SK-N-SH treated with all-trans-retinoic acid at 6 μM for 48 hours (cell line): ENCODE measurements at regions not wholly inside any gene's neighbourhood (a gene's known extent, or its start where the extent isn't known, plus 50 kb on each side); places are given as distances from the start of the nearest gene placed in this dataset.

ENCODE experiments used
- ATAC-seq: fragments of 200-7000 bp; cut with Tn5 transposase; 3 replicates; pipeline ENCODE4 v1.9.1; 2020; ENCODE audit warnings: mild to moderate bottlenecking, moderate library complexity
- ARNTL ChIP-seq: fragments of 450-650 bp; formaldehyde crosslinking; IDR thresholded peaks from 2 replicates; pipeline ENCODE4 v1.5.0; 2020; ENCODE audit warnings: low read depth, mild to moderate bottlenecking, moderate library complexity, borderline replicate concordance
- BACH2 ChIP-seq: fragments of 250-450 bp; sonication (Bioruptor Pico); IDR thresholded peaks from 2 replicates; pipeline ENCODE4 v1.9.0; 2021; ENCODE audit warnings: mild to moderate bottlenecking, borderline replicate concordance
- GLIS3 ChIP-seq: fragments of 250-450 bp; sonication (Bioruptor Pico); IDR thresholded peaks from 2 replicates; pipeline ENCODE4 v1.5.0; 2020; ENCODE audit warnings: mild to moderate bottlenecking, moderate library complexity
- ISL1 ChIP-seq: fragments of 250-450 bp; sonication (Bioruptor Pico); IDR thresholded peaks from 2 replicates; pipeline ENCODE4 v2.1.2; 2022; ENCODE audit warnings: mild to moderate bottlenecking, moderate library complexity
- OSR1 ChIP-seq: fragments of 250-450 bp; sonication (Bioruptor Pico); IDR thresholded peaks from 2 replicates; pipeline ENCODE4 v1.8.0; 2022; ENCODE audit warnings: moderate library complexity, mild to moderate bottlenecking, inconsistent platforms
- PPARA ChIP-seq: fragments of 250-450 bp; sonication (Bioruptor Pico); IDR thresholded peaks from 2 replicates; pipeline ENCODE4 v1.5.0; 2020; ENCODE audit warnings: mild to moderate bottlenecking, borderline replicate concordance
- RARB ChIP-seq: fragments of 250-450 bp; sonication (Bioruptor Pico); IDR thresholded peaks from 2 replicates; pipeline ENCODE4 v1.8.0; 2021; ENCODE audit warnings: mild to moderate bottlenecking, moderate library complexity
- SNAI2 ChIP-seq: fragments of 250-450 bp; sonication (Bioruptor Pico); IDR thresholded peaks from 2 replicates; pipeline ENCODE4 v1.5.0; 2020; ENCODE audit warnings: mild to moderate bottlenecking, moderate library complexity
- TOX ChIP-seq: fragments of 250-450 bp; sonication (Bioruptor Pico); IDR thresholded peaks from 2 replicates; pipeline ENCODE4 v1.8.0; 2021; ENCODE audit warnings: mild to moderate bottlenecking, moderate library complexity, borderline replicate concordance
- ZC3H10 ChIP-seq: fragments of 250-450 bp; sonication (Bioruptor Pico); IDR thresholded peaks from 2 replicates; pipeline ENCODE4 v1.5.1; 2021; ENCODE audit warnings: mild to moderate bottlenecking, moderate library complexity
- ZFP3 ChIP-seq: fragments of 250-450 bp; sonication (Bioruptor Pico); IDR thresholded peaks from 2 replicates; pipeline ENCODE4 v1.5.0; 2020; ENCODE audit warnings: mild to moderate bottlenecking, moderate library complexity
- ZNF565 ChIP-seq: fragments of 450-650 bp; formaldehyde crosslinking; conservative IDR thresholded peaks from 2 replicates; pipeline ENCODE4 v1.5.0; 2020; ENCODE audit warnings: low read depth, mild to moderate bottlenecking, moderate library complexity
- ZNF8 ChIP-seq: fragments of 450-650 bp; formaldehyde crosslinking; IDR thresholded peaks from 2 replicates; pipeline ENCODE4 v1.5.0; 2020; ENCODE audit warnings: mild to moderate bottlenecking, moderate library complexity
- TF ChIP-seq, protein P1 (sequence below): fragments of 250-450 bp; sonication (Bioruptor Pico); IDR thresholded peaks from 2 replicates; pipeline ENCODE4 v1.8.0; 2021; ENCODE audit warnings: low read depth, mild to moderate bottlenecking, moderate library complexity, borderline replicate concordance
- TF ChIP-seq, protein P2 (sequence below): fragments of 250-450 bp; sonication (Bioruptor Pico); IDR thresholded peaks from 2 replicates; pipeline ENCODE4 v1.8.0; 2020; ENCODE audit warnings: mild to moderate bottlenecking, moderate library complexity, borderline replicate concordance
- TF ChIP-seq, protein P3 (sequence below): fragments of 250-450 bp; sonication (Bioruptor Pico); IDR thresholded peaks from 2 replicates; pipeline ENCODE4 v1.5.1; 2020; ENCODE audit warnings: low read depth, mild to moderate bottlenecking, moderate library complexity
- TF ChIP-seq, protein P4 (sequence below): fragments of 250-450 bp; sonication (Bioruptor Pico); IDR thresholded peaks from 2 replicates; pipeline ENCODE4 v1.5.1; 2021; ENCODE audit warnings: mild to moderate bottlenecking, moderate library complexity
- TF ChIP-seq, protein P5 (sequence below): fragments of 250-450 bp; sonication (Bioruptor Pico); IDR thresholded peaks from 2 replicates; pipeline ENCODE4 v1.5.0; 2020; ENCODE audit warnings: mild to moderate bottlenecking, moderate library complexity

DNA sequence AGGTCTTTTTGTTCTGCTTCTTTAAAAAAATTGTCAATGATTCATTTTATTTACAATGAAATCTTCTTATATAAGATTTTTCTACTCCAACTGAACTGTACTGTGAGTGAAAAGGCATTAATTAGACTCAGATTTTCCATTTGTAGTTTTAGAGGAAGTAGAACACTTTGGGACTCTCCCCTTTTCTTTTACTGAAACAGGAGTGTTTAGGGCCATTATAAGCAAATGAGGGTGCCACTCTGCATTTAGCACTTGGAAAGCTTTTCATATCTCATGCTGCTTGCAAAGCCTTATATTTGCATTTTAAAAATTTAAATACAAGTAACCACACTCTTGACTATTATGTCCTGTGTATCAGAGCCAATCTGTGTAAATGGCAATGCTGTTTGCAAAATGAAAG is 584.3 kb downstream of the KLHL13 start:
- TF ChIP-seq ZFP3 (no peak), ZNF8 (CRISPR knock-in tag) (no peak), ZC3H10 (CRISPR knock-in tag) (no peak)
- TF ChIP-seq, protein P1, sequence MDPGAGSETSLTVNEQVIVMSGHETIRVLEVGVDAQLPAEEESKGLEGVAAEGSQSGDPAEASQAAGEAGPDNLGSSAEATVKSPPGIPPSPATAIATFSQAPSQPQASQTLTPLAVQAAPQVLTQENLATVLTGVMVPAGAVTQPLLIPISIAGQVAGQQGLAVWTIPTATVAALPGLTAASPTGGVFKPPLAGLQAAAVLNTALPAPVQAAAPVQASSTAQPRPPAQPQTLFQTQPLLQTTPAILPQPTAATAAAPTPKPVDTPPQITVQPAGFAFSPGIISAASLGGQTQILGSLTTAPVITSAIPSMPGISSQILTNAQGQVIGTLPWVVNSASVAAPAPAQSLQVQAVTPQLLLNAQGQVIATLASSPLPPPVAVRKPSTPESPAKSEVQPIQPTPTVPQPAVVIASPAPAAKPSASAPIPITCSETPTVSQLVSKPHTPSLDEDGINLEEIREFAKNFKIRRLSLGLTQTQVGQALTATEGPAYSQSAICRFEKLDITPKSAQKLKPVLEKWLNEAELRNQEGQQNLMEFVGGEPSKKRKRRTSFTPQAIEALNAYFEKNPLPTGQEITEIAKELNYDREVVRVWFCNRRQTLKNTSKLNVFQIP (CRISPR knock-in tag), result no peak
- no peak for ATAC-seq

DNA sequence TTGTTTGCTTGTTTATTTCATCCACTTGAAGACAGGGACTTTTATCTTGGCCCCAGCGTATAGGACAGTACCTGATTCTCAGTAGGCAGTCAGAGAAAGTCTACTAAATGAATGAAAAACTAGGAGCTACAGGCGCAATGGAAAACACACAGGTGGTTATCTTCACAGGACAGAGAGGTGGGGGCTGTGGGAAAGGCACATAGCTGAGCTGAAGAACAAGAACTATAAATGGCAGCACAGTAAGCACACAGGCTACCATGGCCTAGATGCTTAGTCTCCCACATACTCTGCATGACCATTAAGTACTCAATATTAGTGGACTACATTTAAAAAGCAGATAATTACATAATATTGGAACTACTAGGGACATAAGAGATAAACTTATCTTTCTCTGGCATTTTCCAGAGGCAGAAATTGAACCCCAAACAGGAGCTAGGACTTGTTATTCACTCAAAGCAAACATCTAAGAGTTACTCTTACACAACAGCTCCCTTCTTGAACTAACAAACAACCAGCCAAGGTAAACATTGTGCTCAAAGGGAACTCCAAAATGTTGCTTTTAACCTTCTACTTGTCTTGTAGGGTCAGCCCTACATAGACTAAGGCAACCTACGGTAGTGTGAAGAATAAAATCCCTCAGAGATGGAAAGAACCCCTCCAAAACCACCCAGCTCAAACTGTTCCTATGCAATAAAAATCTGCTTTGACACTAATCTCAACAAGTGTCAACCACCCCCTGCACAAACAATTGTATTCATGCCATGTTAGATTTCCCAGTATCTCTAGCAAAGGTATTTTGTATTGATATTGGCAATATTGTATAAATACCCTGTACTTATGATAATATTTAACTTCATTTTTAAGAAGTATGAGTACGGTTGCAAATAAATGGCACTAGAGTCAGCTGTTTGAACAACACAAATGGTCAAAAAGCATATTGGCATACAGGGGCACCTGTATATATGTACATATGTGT is 593.6 kb downstream of the KLHL13 start:
- ATAC-seq, result no peak
- no peak for TF ChIP-seq ZNF8 (CRISPR knock-in tag)
- no peak for TF ChIP-seq ZFP3
- TF ChIP-seq GLIS3 (CRISPR knock-in tag), result no peak
- TF ChIP-seq ARNTL (CRISPR knock-in tag), result no peak
- no peak for TF ChIP-seq TOX (CRISPR knock-in tag)
- TF ChIP-seq ZNF565 (CRISPR knock-in tag), result no peak
- no peak for TF ChIP-seq ISL1 (CRISPR knock-in tag)
- TF ChIP-seq, protein P2, sequence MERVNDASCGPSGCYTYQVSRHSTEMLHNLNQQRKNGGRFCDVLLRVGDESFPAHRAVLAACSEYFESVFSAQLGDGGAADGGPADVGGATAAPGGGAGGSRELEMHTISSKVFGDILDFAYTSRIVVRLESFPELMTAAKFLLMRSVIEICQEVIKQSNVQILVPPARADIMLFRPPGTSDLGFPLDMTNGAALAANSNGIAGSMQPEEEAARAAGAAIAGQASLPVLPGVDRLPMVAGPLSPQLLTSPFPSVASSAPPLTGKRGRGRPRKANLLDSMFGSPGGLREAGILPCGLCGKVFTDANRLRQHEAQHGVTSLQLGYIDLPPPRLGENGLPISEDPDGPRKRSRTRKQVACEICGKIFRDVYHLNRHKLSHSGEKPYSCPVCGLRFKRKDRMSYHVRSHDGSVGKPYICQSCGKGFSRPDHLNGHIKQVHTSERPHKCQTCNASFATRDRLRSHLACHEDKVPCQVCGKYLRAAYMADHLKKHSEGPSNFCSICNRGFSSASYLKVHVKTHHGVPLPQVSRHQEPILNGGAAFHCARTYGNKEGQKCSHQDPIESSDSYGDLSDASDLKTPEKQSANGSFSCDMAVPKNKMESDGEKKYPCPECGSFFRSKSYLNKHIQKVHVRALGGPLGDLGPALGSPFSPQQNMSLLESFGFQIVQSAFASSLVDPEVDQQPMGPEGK, result no peak
- TF ChIP-seq SNAI2, result no peak
- TF ChIP-seq, protein P3, sequence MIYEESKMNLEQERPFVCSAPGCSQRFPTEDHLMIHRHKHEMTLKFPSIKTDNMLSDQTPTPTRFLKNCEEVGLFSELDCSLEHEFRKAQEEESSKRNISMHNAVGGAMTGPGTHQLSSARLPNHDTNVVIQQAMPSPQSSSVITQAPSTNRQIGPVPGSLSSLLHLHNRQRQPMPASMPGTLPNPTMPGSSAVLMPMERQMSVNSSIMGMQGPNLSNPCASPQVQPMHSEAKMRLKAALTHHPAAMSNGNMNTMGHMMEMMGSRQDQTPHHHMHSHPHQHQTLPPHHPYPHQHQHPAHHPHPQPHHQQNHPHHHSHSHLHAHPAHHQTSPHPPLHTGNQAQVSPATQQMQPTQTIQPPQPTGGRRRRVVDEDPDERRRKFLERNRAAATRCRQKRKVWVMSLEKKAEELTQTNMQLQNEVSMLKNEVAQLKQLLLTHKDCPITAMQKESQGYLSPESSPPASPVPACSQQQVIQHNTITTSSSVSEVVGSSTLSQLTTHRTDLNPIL, result no peak
- TF ChIP-seq, protein P4, sequence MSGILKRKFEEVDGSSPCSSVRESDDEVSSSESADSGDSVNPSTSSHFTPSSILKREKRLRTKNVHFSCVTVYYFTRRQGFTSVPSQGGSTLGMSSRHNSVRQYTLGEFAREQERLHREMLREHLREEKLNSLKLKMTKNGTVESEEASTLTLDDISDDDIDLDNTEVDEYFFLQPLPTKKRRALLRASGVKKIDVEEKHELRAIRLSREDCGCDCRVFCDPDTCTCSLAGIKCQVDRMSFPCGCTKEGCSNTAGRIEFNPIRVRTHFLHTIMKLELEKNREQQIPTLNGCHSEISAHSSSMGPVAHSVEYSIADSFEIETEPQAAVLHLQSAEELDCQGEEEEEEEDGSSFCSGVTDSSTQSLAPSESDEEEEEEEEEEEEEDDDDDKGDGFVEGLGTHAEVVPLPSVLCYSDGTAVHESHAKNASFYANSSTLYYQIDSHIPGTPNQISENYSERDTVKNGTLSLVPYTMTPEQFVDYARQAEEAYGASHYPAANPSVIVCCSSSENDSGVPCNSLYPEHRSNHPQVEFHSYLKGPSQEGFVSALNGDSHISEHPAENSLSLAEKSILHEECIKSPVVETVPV (CRISPR knock-in tag), result no peak
- TF ChIP-seq, protein P5, sequence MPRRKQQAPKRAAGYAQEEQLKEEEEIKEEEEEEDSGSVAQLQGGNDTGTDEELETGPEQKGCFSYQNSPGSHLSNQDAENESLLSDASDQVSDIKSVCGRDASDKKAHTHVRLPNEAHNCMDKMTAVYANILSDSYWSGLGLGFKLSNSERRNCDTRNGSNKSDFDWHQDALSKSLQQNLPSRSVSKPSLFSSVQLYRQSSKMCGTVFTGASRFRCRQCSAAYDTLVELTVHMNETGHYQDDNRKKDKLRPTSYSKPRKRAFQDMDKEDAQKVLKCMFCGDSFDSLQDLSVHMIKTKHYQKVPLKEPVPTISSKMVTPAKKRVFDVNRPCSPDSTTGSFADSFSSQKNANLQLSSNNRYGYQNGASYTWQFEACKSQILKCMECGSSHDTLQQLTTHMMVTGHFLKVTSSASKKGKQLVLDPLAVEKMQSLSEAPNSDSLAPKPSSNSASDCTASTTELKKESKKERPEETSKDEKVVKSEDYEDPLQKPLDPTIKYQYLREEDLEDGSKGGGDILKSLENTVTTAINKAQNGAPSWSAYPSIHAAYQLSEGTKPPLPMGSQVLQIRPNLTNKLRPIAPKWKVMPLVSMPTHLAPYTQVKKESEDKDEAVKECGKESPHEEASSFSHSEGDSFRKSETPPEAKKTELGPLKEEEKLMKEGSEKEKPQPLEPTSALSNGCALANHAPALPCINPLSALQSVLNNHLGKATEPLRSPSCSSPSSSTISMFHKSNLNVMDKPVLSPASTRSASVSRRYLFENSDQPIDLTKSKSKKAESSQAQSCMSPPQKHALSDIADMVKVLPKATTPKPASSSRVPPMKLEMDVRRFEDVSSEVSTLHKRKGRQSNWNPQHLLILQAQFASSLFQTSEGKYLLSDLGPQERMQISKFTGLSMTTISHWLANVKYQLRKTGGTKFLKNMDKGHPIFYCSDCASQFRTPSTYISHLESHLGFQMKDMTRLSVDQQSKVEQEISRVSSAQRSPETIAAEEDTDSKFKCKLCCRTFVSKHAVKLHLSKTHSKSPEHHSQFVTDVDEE (CRISPR knock-in tag), result no peak
- TF ChIP-seq OSR1 (CRISPR knock-in tag), result no peak
- no peak for TF ChIP-seq RARB (CRISPR knock-in tag)
- no peak for TF ChIP-seq BACH2 (CRISPR knock-in tag)
- TF ChIP-seq PPARA (CRISPR knock-in tag), result no peak
- TF ChIP-seq, all 23 proteins: peak for 0

DNA sequence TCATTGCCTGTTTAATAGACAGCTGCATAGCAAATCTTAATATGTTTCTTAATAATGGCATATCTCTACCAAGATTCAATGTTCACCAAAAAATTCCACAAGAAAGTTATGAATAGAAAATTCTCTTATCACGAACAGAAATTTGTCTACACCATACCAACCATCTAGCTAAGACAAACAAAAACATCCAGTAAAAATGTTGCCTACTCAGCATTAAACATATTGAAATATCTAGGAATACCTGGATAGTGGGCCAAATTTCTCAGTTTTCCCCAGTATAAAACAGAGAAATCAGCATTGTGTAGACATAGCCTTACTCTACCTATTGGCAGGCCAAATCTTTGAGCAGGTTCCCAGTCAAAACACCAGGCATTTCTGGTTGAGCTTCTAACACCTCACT is 598.6 kb downstream of the KLHL13 start:
- no peak for ATAC-seq
- TF ChIP-seq, protein P1 (CRISPR knock-in tag), result no peak
- no peak for TF ChIP-seq SNAI2
- TF ChIP-seq, protein P4 (CRISPR knock-in tag), result no peak
- TF ChIP-seq OSR1 (CRISPR knock-in tag), result no peak
- no peak for TF ChIP-seq ZNF8 (CRISPR knock-in tag)
- TF ChIP-seq, protein P2, result no peak
